Neural progenitor cell (in vitro differentiated cells): ENCODE measurements at regions not wholly inside any gene's neighbourhood (a gene's known extent, or its start where the extent isn't known, plus 50 kb on each side); places are given as distances from the start of the nearest gene placed in this dataset.

ENCODE experiments used
- EZH2 ChIP-seq: fragments of 200-600 bp; sonication (generic); IDR thresholded peaks from 2 replicates; pipeline ENCODE4 v1.6.1; 2017; ENCODE audit warnings: antibody characterized with exemption, mild to moderate bottlenecking, moderate library complexity
- TF ChIP-seq, protein P1 (sequence below): fragments of 200-600 bp; sonication (generic); IDR thresholded peaks from 2 replicates; pipeline ENCODE4 v1.5.1; 2017; ENCODE audit warnings: antibody characterized with exemption, mild to moderate bottlenecking

- TF ChIP-seq, protein P1, sequence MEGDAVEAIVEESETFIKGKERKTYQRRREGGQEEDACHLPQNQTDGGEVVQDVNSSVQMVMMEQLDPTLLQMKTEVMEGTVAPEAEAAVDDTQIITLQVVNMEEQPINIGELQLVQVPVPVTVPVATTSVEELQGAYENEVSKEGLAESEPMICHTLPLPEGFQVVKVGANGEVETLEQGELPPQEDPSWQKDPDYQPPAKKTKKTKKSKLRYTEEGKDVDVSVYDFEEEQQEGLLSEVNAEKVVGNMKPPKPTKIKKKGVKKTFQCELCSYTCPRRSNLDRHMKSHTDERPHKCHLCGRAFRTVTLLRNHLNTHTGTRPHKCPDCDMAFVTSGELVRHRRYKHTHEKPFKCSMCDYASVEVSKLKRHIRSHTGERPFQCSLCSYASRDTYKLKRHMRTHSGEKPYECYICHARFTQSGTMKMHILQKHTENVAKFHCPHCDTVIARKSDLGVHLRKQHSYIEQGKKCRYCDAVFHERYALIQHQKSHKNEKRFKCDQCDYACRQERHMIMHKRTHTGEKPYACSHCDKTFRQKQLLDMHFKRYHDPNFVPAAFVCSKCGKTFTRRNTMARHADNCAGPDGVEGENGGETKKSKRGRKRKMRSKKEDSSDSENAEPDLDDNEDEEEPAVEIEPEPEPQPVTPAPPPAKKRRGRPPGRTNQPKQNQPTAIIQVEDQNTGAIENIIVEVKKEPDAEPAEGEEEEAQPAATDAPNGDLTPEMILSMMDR, result no peak
- TF ChIP-seq EZH2, result no peak
Observed at GRCh38 chr22:48561676-48562075, 1266.0 kb downstream of the BRD1 start.
